Prostate gland (tissue), 2 donors: ENCODE measurements at regions not wholly inside any gene's neighbourhood (a gene's known extent, or its start where the extent isn't known, plus 50 kb on each side); places are given as distances from the start of the nearest gene placed in this dataset.

Source experiments
- DNase-seq: peaks from one replicate; pipeline ENCODE4 v3.0.0-alpha.2; 2019; ENCODE audit warnings: low spot score
- H3K27ac ChIP-seq, 2 donors: fragments of 200-600 bp; sonication (generic); 2 replicates each; pipeline ENCODE4 v1.5.1; 2017 to 2019
- H3K27me3 ChIP-seq: fragments of 200-600 bp; sonication (generic); replicated peaks from 2 replicates; pipeline ENCODE4 v1.5.1; 2019; ENCODE audit not compliant: insufficient read depth
- H3K36me3 ChIP-seq, 2 donors: fragments of 200-600 bp; sonication (generic); 1 replicate in 1 of 2; 2 replicates in 1 of 2; pipeline versions ENCODE4 v1.5.1 to v1.8.1; 2017 to 2019
- H3K4me1 ChIP-seq: fragments of 200-600 bp; sonication (generic); replicated peaks from 2 replicates; pipeline ENCODE4 v1.5.1; 2019
- H3K4me3 ChIP-seq, 2 donors: fragments of 200-600 bp; sonication (generic); 2 replicates each; pipeline ENCODE4 v1.5.1; 2017 to 2019
- H3K9me3 ChIP-seq: fragments of 200-600 bp; sonication (generic); 2 replicates; pipeline ENCODE4 v1.5.1; 2017
- POLR2A ChIP-seq: fragments of 450-650 bp; IDR thresholded peaks from one replicate; pipeline ENCODE4 v1.6.1; 2016; ENCODE audit warnings: antibody characterized with exemption, mild to moderate bottlenecking
- POLR2AphosphoS5 ChIP-seq: sonication (generic); formaldehyde crosslinking; IDR thresholded peaks from one replicate; pipeline ENCODE4 v1.6.1; 2017; ENCODE audit warnings: antibody characterized with exemption
- WGBS: methylation state at CpG from one replicate; pipeline ENCODE4 v1.1.5; 2018; 5-methylcytosine and 5-hydroxymethylcytosine counted together
- intact Hi-C: fragments of 100-400 bp; cut with DNase I; formaldehyde crosslinking; loops from one replicate; pipeline ENCODE4 v1.14.2; 2022
- TF ChIP-seq, protein P1 (sequence below), 4 experiments: fragments of 200-600 bp in 2 of 4; fragments of 450-650 bp in 2 of 4; sonication (generic) in 2 of 4; IDR thresholded peaks; 1 replicate in 3 of 4; 2 replicates in 1 of 4; pipeline ENCODE4 v1.5.1; 2016 to 2019; ENCODE audit warnings: antibody characterized with exemption in 4 of 4, mild to moderate bottlenecking in 2 of 4, moderate library complexity in 2 of 4

DNA sequence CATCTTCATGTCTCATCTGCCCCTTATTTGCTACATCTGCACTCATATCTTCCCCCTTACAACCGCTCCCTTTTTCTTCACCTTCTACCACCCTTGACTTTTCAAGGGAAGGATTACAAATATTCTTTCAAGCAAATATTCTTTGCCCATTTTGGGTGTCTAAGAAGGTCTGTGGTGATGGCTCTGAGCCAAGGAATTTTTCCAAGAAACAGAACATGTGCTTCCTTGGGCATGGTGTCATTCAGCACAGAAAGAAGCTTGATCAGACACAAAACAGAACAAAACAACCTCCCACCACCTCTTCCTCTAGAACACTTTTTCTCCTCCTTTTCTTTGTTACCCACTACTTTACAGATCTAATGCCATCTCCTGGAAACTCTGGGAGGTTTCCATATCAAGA, 313.7 kb downstream of the SATB2 start:
- intact Hi-C loops: no loop called here
- 100% methylated on average over 1 of the region's 1 CpG for WGBS
- Histone ChIP-seq H3K4me3 (no peak overlapping the region), H3K4me1 (no peaks in the 10 kb centered on the region), H3K27ac (no peak overlapping the region), H3K36me3 (no peaks in the 10 kb centered on the region), H3K27me3 (no peaks in the 10 kb centered on the region), H3K9me3 (no peaks in the 10 kb centered on the region)
- no peak for DNase-seq
- TF ChIP-seq POLR2A: no peak
- TF ChIP-seq POLR2AphosphoS5: no peak
- TF ChIP-seq, protein P1, sequence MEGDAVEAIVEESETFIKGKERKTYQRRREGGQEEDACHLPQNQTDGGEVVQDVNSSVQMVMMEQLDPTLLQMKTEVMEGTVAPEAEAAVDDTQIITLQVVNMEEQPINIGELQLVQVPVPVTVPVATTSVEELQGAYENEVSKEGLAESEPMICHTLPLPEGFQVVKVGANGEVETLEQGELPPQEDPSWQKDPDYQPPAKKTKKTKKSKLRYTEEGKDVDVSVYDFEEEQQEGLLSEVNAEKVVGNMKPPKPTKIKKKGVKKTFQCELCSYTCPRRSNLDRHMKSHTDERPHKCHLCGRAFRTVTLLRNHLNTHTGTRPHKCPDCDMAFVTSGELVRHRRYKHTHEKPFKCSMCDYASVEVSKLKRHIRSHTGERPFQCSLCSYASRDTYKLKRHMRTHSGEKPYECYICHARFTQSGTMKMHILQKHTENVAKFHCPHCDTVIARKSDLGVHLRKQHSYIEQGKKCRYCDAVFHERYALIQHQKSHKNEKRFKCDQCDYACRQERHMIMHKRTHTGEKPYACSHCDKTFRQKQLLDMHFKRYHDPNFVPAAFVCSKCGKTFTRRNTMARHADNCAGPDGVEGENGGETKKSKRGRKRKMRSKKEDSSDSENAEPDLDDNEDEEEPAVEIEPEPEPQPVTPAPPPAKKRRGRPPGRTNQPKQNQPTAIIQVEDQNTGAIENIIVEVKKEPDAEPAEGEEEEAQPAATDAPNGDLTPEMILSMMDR (IDR thresholded peaks at IDR 0.05): no peak

DNA sequence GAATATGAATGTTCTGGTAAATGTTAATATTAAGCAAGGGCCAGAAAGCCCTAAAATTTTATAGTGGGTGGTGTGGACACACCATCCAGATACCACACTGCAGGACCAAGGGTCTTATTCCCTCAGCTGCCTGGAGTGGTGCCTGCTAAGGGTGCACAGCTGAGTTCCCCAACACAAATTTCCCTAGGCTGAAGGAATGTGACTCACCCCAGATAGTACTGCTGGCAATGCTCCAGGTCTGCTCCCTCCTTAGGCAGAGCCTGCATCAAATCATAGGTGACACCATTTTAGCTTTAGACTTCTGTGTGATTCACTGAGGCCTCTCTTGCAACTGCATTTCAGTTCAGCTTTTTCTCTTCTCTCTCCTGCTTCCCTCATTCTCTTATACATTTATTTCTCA, 321.1 kb downstream of the SATB2 start:
- intact Hi-C loops: no loop called here
- TF ChIP-seq, protein P1 (IDR thresholded peaks at IDR 0.05): no peak
- no peak for TF ChIP-seq POLR2AphosphoS5
- no peak for TF ChIP-seq POLR2A
- Histone ChIP-seq H3K4me3 (no peak overlapping the region), H3K27ac (no peak overlapping the region), H3K4me1 (no peaks in the 10 kb centered on the region), H3K36me3 (no peaks in the 10 kb centered on the region), H3K9me3 (no peaks in the 10 kb centered on the region), H3K27me3 (no peaks in the 10 kb centered on the region)
- DNase-seq: no peak

DNA sequence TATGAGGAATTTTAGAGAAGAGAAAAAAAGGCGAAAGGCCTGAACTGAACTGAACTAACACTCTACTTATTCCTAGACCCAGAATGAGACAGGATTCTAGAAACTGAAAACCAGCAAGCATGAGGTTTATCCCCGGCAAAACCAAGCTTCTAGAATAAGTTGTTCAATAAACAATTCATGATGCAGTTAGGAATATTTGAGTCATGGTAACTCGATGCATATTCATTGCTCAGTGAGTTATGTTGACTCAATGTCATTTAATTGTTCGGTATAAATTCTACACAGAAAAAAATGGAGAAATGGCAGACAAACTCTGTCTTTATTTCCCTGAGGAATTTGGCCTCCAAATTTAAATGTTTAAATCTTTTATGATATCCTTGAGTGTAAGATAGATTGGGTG, 321.5 kb downstream of the SATB2 start:
- no peaks in the 10 kb centered on the region for H3K27me3 ChIP-seq
- H3K27ac ChIP-seq: no peak overlapping the region
- intact Hi-C loops: no loop called here
- no peak overlapping the region for H3K4me3 ChIP-seq
- TF ChIP-seq, protein P1 (IDR thresholded peaks at IDR 0.05): no peak
- no peak for TF ChIP-seq POLR2AphosphoS5
- TF ChIP-seq POLR2A: no peak
- 87% methylated on average over 4 of the region's 4 CpGs for WGBS
- H3K4me1 ChIP-seq: no peaks in the 10 kb centered on the region
- DNase-seq: no peak
- H3K36me3 ChIP-seq: no peaks in the 10 kb centered on the region
- no peaks in the 10 kb centered on the region for H3K9me3 ChIP-seq

DNA sequence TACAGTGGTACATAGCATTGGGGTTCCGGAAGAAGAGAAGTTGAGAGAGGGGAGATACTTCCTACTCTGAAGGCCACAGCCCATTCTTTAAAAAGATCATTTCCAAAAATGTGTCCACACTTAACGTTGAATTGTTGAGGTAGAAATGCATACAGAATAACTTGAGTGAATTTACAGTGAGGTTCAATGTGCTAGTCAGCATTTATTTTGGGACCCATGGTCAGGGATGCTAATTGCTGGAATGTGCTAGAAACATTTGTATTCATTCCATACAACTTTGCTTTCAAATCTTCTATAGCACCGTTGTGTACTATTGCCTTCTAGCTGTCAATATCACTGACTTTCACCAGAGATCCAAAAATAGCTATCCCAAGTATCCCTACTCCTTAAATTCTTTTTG, 325.9 kb downstream of the SATB2 start:
- DNase-seq: no peak
- TF ChIP-seq, protein P1 (IDR thresholded peaks at IDR 0.05): no peak
- TF ChIP-seq POLR2A: no peak
- no peak for TF ChIP-seq POLR2AphosphoS5
- no peaks in the 10 kb centered on the region for H3K9me3 ChIP-seq
- H3K27me3 ChIP-seq: no peaks in the 10 kb centered on the region
- intact Hi-C loops: no loop called here
- WGBS: 60% methylated on average over 3 of the region's 3 CpGs
- H3K4me3 ChIP-seq: no peak overlapping the region
- no peak overlapping the region for H3K27ac ChIP-seq
- H3K4me1 ChIP-seq: no peaks in the 10 kb centered on the region
- no peaks in the 10 kb centered on the region for H3K36me3 ChIP-seq

DNA sequence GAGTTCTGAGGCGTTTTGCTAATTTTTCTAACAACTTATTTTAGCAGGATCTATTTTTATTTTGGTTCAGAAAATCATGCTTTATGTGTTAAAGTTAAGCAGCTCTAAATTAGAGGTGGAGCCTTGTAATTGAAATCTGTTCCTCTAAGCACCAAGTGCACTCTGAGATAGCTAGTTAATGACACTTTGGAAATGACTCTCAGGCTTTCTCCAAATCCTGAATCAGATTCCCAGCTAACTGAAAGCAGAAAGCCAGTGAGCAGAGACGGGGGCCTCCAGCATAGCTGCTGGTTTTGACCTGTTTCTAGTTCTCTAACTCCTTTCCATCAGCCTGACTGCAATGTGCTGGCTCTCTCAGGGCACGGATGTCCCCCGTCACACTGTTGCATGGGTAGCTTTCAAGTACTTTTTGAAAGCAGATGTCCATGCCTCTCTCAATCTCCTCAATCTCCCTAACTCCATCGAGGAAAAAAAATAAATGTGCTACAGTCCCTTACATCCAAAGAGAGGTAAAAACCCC, 326.5 kb downstream of the SATB2 start:
- no peaks in the 10 kb centered on the region for H3K36me3 ChIP-seq
- H3K4me1 ChIP-seq: no peaks in the 10 kb centered on the region
- no peak for DNase-seq
- WGBS: 66% methylated on average over 5 of the region's 5 CpGs
- H3K9me3 ChIP-seq: no peaks in the 10 kb centered on the region
- no peaks in the 10 kb centered on the region for H3K27me3 ChIP-seq
- H3K27ac ChIP-seq: no peak overlapping the region
- no peak overlapping the region for H3K4me3 ChIP-seq
- no peak for TF ChIP-seq POLR2AphosphoS5
- TF ChIP-seq POLR2A: no peak
- TF ChIP-seq, protein P1 (IDR thresholded peaks at IDR 0.05): no peak
- intact Hi-C loops: no loop called here
